Progenitor cell of endocrine pancreas (in vitro differentiated cells): ENCODE measurements at regions not wholly inside any gene's neighbourhood (a gene's known extent, or its start where the extent isn't known, plus 50 kb on each side); places are given as distances from the start of the nearest gene placed in this dataset.

Experiments
- DNase-seq: peaks from one replicate; pipeline ENCODE4 v3.0.0; 2021; ENCODE audit warnings: low spot score; ENCODE audit not compliant: unreplicated experiment
- H3K27ac Mint-ChIP-seq: 2 replicates; pipeline ENCODE4 v1.8.0; 2021; ENCODE audit warnings: mild to moderate bottlenecking, moderate library complexity, mixed read lengths
- H3K27me3 Mint-ChIP-seq: 2 replicates; pipeline ENCODE4 v1.8.0; 2021; ENCODE audit warnings: mixed read lengths
- H3K36me3 Mint-ChIP-seq: 2 replicates; pipeline ENCODE4 v1.8.0; 2022; ENCODE audit warnings: mixed read lengths; ENCODE audit not compliant: insufficient read depth
- H3K4me1 Mint-ChIP-seq: 2 replicates; pipeline ENCODE4 v1.8.0; 2021; ENCODE audit warnings: low read depth, mixed read lengths
- H3K4me3 Mint-ChIP-seq: 2 replicates; pipeline ENCODE4 v1.8.0; 2021; ENCODE audit warnings: low read depth, mild to moderate bottlenecking, moderate library complexity, mixed read lengths
- H3K9me3 Mint-ChIP-seq: 2 replicates; pipeline ENCODE4 v1.8.0; 2021; ENCODE audit warnings: low read depth, mixed read lengths
- CTCF ChIP-seq: fragments of 200-600 bp; sonication (generic); IDR thresholded peaks from one replicate; pipeline ENCODE4 v1.5.0; 2021; ENCODE audit warnings: antibody characterized with exemption, mild to moderate bottlenecking; ENCODE audit not compliant: unreplicated experiment

- Mint-ChIP-seq H3K4me3 (no peak overlapping the region), H3K9me3 (peaks cover 3% of the 10 kb centered on the region), H3K36me3 (no peaks in the 10 kb centered on the region), H3K27ac (no peak overlapping the region), H3K27me3 (no peaks in the 10 kb centered on the region), H3K4me1 (no peaks in the 10 kb centered on the region)
- TF ChIP-seq CTCF, result no peak
- no peak for DNase-seq
Observed at GRCh38 chr4:36012503-36012902, 231.8 kb downstream of the ARAP2 start.

- H3K27ac Mint-ChIP-seq, result no peak overlapping the region
- TF ChIP-seq CTCF, result no peak
- DNase-seq, result no peak
- no peaks in the 10 kb centered on the region for H3K27me3 Mint-ChIP-seq
- H3K36me3 Mint-ChIP-seq, result no peaks in the 10 kb centered on the region
- H3K4me3 Mint-ChIP-seq, result no peak overlapping the region
- H3K9me3 Mint-ChIP-seq, result peaks cover 3% of the 10 kb centered on the region
- H3K4me1 Mint-ChIP-seq, result no peaks in the 10 kb centered on the region
Observed at GRCh38 chr4:36013206-36013605, 231.1 kb downstream of the ARAP2 start.
